H9 (cell line): ENCODE measurements at regions not wholly inside any gene's neighbourhood (a gene's known extent, or its start where the extent isn't known, plus 50 kb on each side); places are given as distances from the start of the nearest gene placed in this dataset.
"Not testable (repeated sequence)": the region's sequence is repeated elsewhere in the genome, so short reads cannot be mapped to it uniquely, and the experiment has no call there.

Experiments
- DNase-seq: peaks from one replicate; pipeline ENCODE4 v3.0.0-alpha.2; 2017
- H2AFZ ChIP-seq: one replicate; pipeline ENCODE4 v1.6.1; 2013; ENCODE audit warnings: mild to moderate bottlenecking, low read length, control low read depth, moderate library complexity
- H2AK5ac ChIP-seq: 2 replicates; pipeline ENCODE4 v1.6.1; 2013; ENCODE audit warnings: low read length, control low read depth, mixed read lengths; ENCODE audit not compliant: insufficient read length
- H2BK120ac ChIP-seq: one replicate; pipeline ENCODE4 v1.6.1; 2013; ENCODE audit warnings: low read depth, mild to moderate bottlenecking, low read length, control low read depth, inconsistent platforms; ENCODE audit not compliant: poor library complexity, severe bottlenecking
- H2BK12ac ChIP-seq: 2 replicates; pipeline ENCODE4 v1.6.1; 2013; ENCODE audit warnings: low read length, control low read depth, mixed read lengths, low read depth; ENCODE audit not compliant: insufficient read length
- H2BK15ac ChIP-seq: 2 replicates; pipeline ENCODE4 v1.6.1; 2013; ENCODE audit warnings: low read depth, low read length, control low read depth
- H2BK20ac ChIP-seq: one replicate; pipeline ENCODE4 v1.6.1; 2013; ENCODE audit warnings: low read depth, mild to moderate bottlenecking, low read length, control low read depth, inconsistent platforms; ENCODE audit not compliant: poor library complexity, severe bottlenecking
- H2BK5ac ChIP-seq: 2 replicates; pipeline ENCODE4 v1.6.1; 2013; ENCODE audit warnings: low read length, control low read depth, mixed read lengths; ENCODE audit not compliant: insufficient read length
- H3K14ac ChIP-seq: 2 replicates; pipeline ENCODE4 v1.6.1; 2013; ENCODE audit warnings: low read length, control low read depth; ENCODE audit not compliant: insufficient read depth
- H3K18ac ChIP-seq: 2 replicates; pipeline ENCODE4 v1.6.1; 2013; ENCODE audit warnings: low read depth, mild to moderate bottlenecking, mixed read lengths, low read length, control low read depth; ENCODE audit not compliant: insufficient read length
- H3K23ac ChIP-seq: 2 replicates; pipeline ENCODE4 v1.6.1; 2013; ENCODE audit warnings: low read length, control low read depth, mixed read lengths, low read depth; ENCODE audit not compliant: insufficient read length
- H3K23me2 ChIP-seq: 2 replicates; pipeline ENCODE4 v1.6.1; 2013; ENCODE audit warnings: low read depth, mild to moderate bottlenecking, mixed read lengths, low read length, control low read depth; ENCODE audit not compliant: insufficient read length, poor library complexity, severe bottlenecking
- H3K27ac ChIP-seq: 2 replicates; pipeline ENCODE4 v1.5.1; 2013; ENCODE audit warnings: low read length, control low read depth, mixed read lengths, low read depth; ENCODE audit not compliant: insufficient read length
- H3K27me3 ChIP-seq: 2 replicates; pipeline ENCODE4 v1.6.1; 2013; ENCODE audit warnings: low read length, control low read depth, inconsistent platforms; ENCODE audit not compliant: insufficient read depth
- H3K4ac ChIP-seq: 2 replicates; pipeline ENCODE4 v1.6.1; 2013; ENCODE audit warnings: low read depth, mild to moderate bottlenecking, control low read depth, inconsistent platforms, low read length, moderate library complexity
- H3K4me1 ChIP-seq: 2 replicates; pipeline ENCODE4 v1.6.1; 2013; ENCODE audit warnings: low read length, control low read depth, inconsistent platforms; ENCODE audit not compliant: insufficient read depth
- H3K4me2 ChIP-seq: 2 replicates; pipeline ENCODE4 v1.6.1; 2013; ENCODE audit warnings: low read length, control low read depth, mixed read lengths; ENCODE audit not compliant: insufficient read length, insufficient read depth
- H3K56ac ChIP-seq: 2 replicates; pipeline ENCODE4 v1.6.1; 2013; ENCODE audit warnings: low read depth, mild to moderate bottlenecking, mixed read lengths, low read length, control low read depth; ENCODE audit not compliant: insufficient read length
- H3K79me1 ChIP-seq: 2 replicates; pipeline ENCODE4 v1.6.1; 2013; ENCODE audit warnings: low read depth, mild to moderate bottlenecking, moderate library complexity, low read length, control low read depth, inconsistent platforms; ENCODE audit not compliant: insufficient read depth, poor library complexity, severe bottlenecking
- H3K79me2 ChIP-seq: 2 replicates; pipeline ENCODE4 v1.6.1; 2013; ENCODE audit warnings: low read length, control low read depth, inconsistent platforms; ENCODE audit not compliant: insufficient read depth
- H3K9ac ChIP-seq: 2 replicates; pipeline ENCODE4 v1.6.1; 2013; ENCODE audit warnings: low read length, control low read depth, mixed read lengths; ENCODE audit not compliant: insufficient read length; ENCODE audit errors: extremely low read depth
- H3K9me3 ChIP-seq: one replicate; pipeline ENCODE4 v1.6.1; 2013; ENCODE audit warnings: low read depth, low read length, inconsistent platforms; ENCODE audit not compliant: control insufficient read depth
- H3T11ph ChIP-seq: one replicate; pipeline ENCODE4 v1.6.1; 2013; ENCODE audit warnings: mild to moderate bottlenecking, low read length, control low read depth, inconsistent platforms
- H4K20me1 ChIP-seq: one replicate; pipeline ENCODE4 v1.6.1; 2013; ENCODE audit not compliant: control insufficient read depth, insufficient read length, insufficient read depth
- H4K5ac ChIP-seq: 2 replicates; pipeline ENCODE4 v1.6.1; 2013; ENCODE audit warnings: low read depth, mild to moderate bottlenecking, mixed read lengths, low read length, control low read depth; ENCODE audit not compliant: insufficient read length
- H4K8ac ChIP-seq: replicated peaks from 2 replicates; pipeline ENCODE4 v1.6.1; 2013; ENCODE audit warnings: low read length, control low read depth, mixed read lengths, low read depth; ENCODE audit not compliant: insufficient read length
- H4K91ac ChIP-seq: 2 replicates; pipeline ENCODE4 v1.6.1; 2013; ENCODE audit warnings: low read depth, mild to moderate bottlenecking, moderate library complexity, mixed read lengths, low read length, control low read depth; ENCODE audit not compliant: insufficient read length
- H3K27ac Mint-ChIP-seq, 3 experiments: 2 replicates in 2 of 3; 3 replicates in 1 of 3; pipeline ENCODE4 v1.8.0; 2020 to 2021; ENCODE audit warnings: mixed read lengths in 3 of 3, mild to moderate bottlenecking in 1 of 3, moderate library complexity in 1 of 3
- H3K27me3 Mint-ChIP-seq: 2 replicates; pipeline ENCODE4 v1.8.0; 2021; ENCODE audit warnings: low read depth, mild to moderate bottlenecking, moderate library complexity, mixed read lengths
- H3K36me3 Mint-ChIP-seq, 3 experiments: 2 replicates in 2 of 3; 3 replicates in 1 of 3; pipeline ENCODE4 v1.8.0; 2020 to 2021; ENCODE audit warnings: low read depth in 3 of 3, mixed read lengths in 3 of 3; ENCODE audit not compliant: insufficient read depth in 1 of 3
- H3K4me1 Mint-ChIP-seq, 2 experiments: 2 replicates each; pipeline ENCODE4 v1.8.0; 2020; ENCODE audit warnings: mixed read lengths in 2 of 2
- H3K4me3 Mint-ChIP-seq, 2 experiments: 2 replicates in 1 of 2; 3 replicates in 1 of 2; pipeline ENCODE4 v1.8.0; 2020 to 2021; ENCODE audit warnings: mild to moderate bottlenecking in 2 of 2, mixed read lengths in 2 of 2, moderate library complexity in 1 of 2
- H3K9me3 Mint-ChIP-seq, 2 experiments: 2 replicates in 1 of 2; 3 replicates in 1 of 2; pipeline ENCODE4 v1.8.0; 2020; ENCODE audit warnings: mild to moderate bottlenecking in 2 of 2, mixed read lengths in 2 of 2, moderate library complexity in 1 of 2
- CTCF ChIP-seq: fragments of 200-600 bp; sonication (generic); conservative IDR thresholded peaks from 3 replicates; pipeline ENCODE4 v1.8.0; 2021; ENCODE audit warnings: antibody characterized with exemption, mild to moderate bottlenecking
- WGBS: extraction: QIAGEN DNeasy Blood & Tissue Kit; methylation state at CpG from one replicate; pipeline ENCODE4 v1.1.7; 2013; ENCODE audit warnings: missing lambda C conversion rate, low lambda C conversion rate, mixed read lengths; ENCODE audit not compliant: insufficient read length; ENCODE audit errors: extremely low coverage; 5-methylcytosine and 5-hydroxymethylcytosine counted together

GRCh38 chr1:68815632-68816031 lies 318.8 kb upstream of the DEPDC1 start:
- Histone ChIP-seq H2BK20ac (no peak overlapping the region), H3T11ph (no peak overlapping the region), H3K14ac (no peak overlapping the region), H3K4me2 (no peak overlapping the region), H4K8ac (no peak overlapping the region), H3K4ac (no peak overlapping the region), H2AFZ (no peak overlapping the region), H4K91ac (no peak overlapping the region), H3K79me2 (no peaks in the 10 kb centered on the region), H3K27ac (no peak overlapping the region), H3K56ac (no peak overlapping the region), H4K5ac (no peak overlapping the region), H3K79me1 (no peaks in the 10 kb centered on the region), H3K9ac (no peak overlapping the region), H2BK5ac (no peak overlapping the region), H3K9me3 (no peaks in the 10 kb centered on the region), H2BK12ac (no peak overlapping the region), H2BK15ac (no peak overlapping the region), H3K27me3 (no peaks in the 10 kb centered on the region), H3K23me2 (no peaks in the 10 kb centered on the region), H3K23ac (no peak overlapping the region), H3K18ac (no peak overlapping the region), H2BK120ac (no peak overlapping the region), H4K20me1 (no peaks in the 10 kb centered on the region), H2AK5ac (no peak overlapping the region), H3K4me1 (no peaks in the 10 kb centered on the region)
- Mint-ChIP-seq H3K36me3 (no peaks in the 10 kb centered on the region), H3K27ac (no peak overlapping the region), H3K4me3 (no peak overlapping the region), H3K4me1 (peaks cover 3 to 6% of the 10 kb centered on the region in 2 experiments), H3K27me3 (no peaks in the 10 kb centered on the region), H3K9me3 (no peaks in the 10 kb centered on the region)
- WGBS, result no CpG with 5 or more reads among the region's 1 CpG
- DNase-seq, result no peak
- TF ChIP-seq CTCF, result no peak

GRCh38 chr1:68817505-68818210 lies 320.8 kb upstream of the DEPDC1 start:
- not testable (repeated sequence) for H4K20me1 ChIP-seq, H3K27ac Mint-ChIP-seq, H4K91ac ChIP-seq, H3K56ac ChIP-seq, H3K23ac ChIP-seq, H3K14ac ChIP-seq, H2BK120ac ChIP-seq, H3K27me3 ChIP-seq, H3K18ac ChIP-seq, H3K79me2 ChIP-seq, H3K4me2 ChIP-seq, H2BK12ac ChIP-seq, H3K4me1 ChIP-seq, H3K9me3 ChIP-seq, H3K27ac ChIP-seq, H3K4ac ChIP-seq, H3K4me3 Mint-ChIP-seq, H3K4me1 Mint-ChIP-seq, H3T11ph ChIP-seq, H2AFZ ChIP-seq, H2BK20ac ChIP-seq, H3K23me2 ChIP-seq, H2BK15ac ChIP-seq, H3K9me3 Mint-ChIP-seq, H2BK5ac ChIP-seq, H4K5ac ChIP-seq, H3K36me3 Mint-ChIP-seq, H2AK5ac ChIP-seq, H3K79me1 ChIP-seq, DNase-seq, H3K27me3 Mint-ChIP-seq, H4K8ac ChIP-seq, H3K9ac ChIP-seq
- WGBS, result no CpG with 5 or more reads among the region's 49 CpGs
